K562 (cell line): ENCODE measurements at regions not wholly inside any gene's neighbourhood (a gene's known extent, or its start where the extent isn't known, plus 50 kb on each side); places are given as distances from the start of the nearest gene placed in this dataset.

Source experiments
- ATAC-seq: fragments of 200-7000 bp; cut with Tn5 transposase; 3 replicates; pipeline ENCODE4 v1.9.1; 2020; ENCODE audit warnings: moderate library complexity
- BruUV-seq: library from RNA; stranded (reverse); fragments of 400-500 nt; replicated peaks from 2 replicates; lab custom pipeline; 2021; lab: Mats Ljungman, UMichigan
- CTCF ChIA-PET: fragments of 300-600 bp; formaldehyde crosslinking; extraction: SDS; loops from one replicate; lab custom pipeline; 2021; ENCODE audit warnings: low intra/inter-chr PET ratio; lab: Yijun Ruan, JAX
- POLR2A ChIA-PET: fragments of 300-600, 350-650 bp; sonication (Branson Sonifier 250); formaldehyde crosslinking; extraction: SDS; loops from one replicate; lab custom pipeline; 2021; ENCODE audit warnings: antibody characterized with exemption, inconsistent platforms; lab: Yijun Ruan, JAX
- DNase-seq, 4 experiments: peaks; one replicate each; pipeline versions ENCODE4 v3.0.0 to v3.0.0-alpha.2; 2011 to 2018; ENCODE audit warnings: low spot score in 3 of 4, mixed read lengths in 3 of 4; ENCODE audit errors: extremely low read depth in 1 of 4
- FAIRE-seq: peaks from 2 replicates; lab custom pipeline; 2011; peaks lifted over from hg19 to GRCh38; lab: Jason Lieb, UNC
- H2AFZ ChIP-seq: 2 replicates; pipeline ENCODE4 v1.6.0; 2011; ENCODE audit warnings: low read depth, low read length, control low read depth, inconsistent platforms
- H3K27ac ChIP-seq: fragments of 200-600 bp; 3 replicates; pipeline ENCODE4 v1.8.0; 2011; ENCODE audit warnings: low read depth, mild to moderate bottlenecking, control low read depth, inconsistent platforms, low read length, moderate library complexity, mixed read lengths; ENCODE audit errors: extremely low read depth
- H3K27me3 ChIP-seq, 2 experiments: fragments of 300-600 bp in 1 of 2; 2 replicates in 1 of 2; 3 replicates in 1 of 2; pipeline versions ENCODE4 v1.6.0 to v1.8.0; 2011; ENCODE audit warnings: inconsistent platforms in 2 of 2, low read length in 2 of 2, mild to moderate bottlenecking in 1 of 2, mixed read lengths in 1 of 2, moderate library complexity in 1 of 2; ENCODE audit not compliant: control insufficient read depth in 2 of 2, insufficient read depth in 2 of 2
- H3K36me3 ChIP-seq: fragments of 300-600 bp; 3 replicates; pipeline ENCODE4 v1.8.0; 2011; ENCODE audit warnings: mild to moderate bottlenecking, low read length, inconsistent platforms; ENCODE audit not compliant: control insufficient read depth, insufficient read depth
- H3K4me1 ChIP-seq, 2 experiments: fragments of 200-600 bp in 1 of 2; replicated peaks in 1 of 2; 2 replicates in 1 of 2; 3 replicates in 1 of 2; pipeline versions ENCODE4 v1.5.1 to v1.8.0; 2011; ENCODE audit warnings: inconsistent platforms in 2 of 2, low read length in 2 of 2, mild to moderate bottlenecking in 1 of 2, mixed read lengths in 1 of 2, moderate library complexity in 1 of 2; ENCODE audit not compliant: control insufficient read depth in 2 of 2, insufficient read depth in 2 of 2
- H3K4me2 ChIP-seq: 2 replicates; pipeline ENCODE4 v1.6.1; 2011; ENCODE audit warnings: low read length, control low read depth, inconsistent platforms, mixed read lengths; ENCODE audit not compliant: insufficient read depth
- H3K4me3 ChIP-seq: fragments of 200-600 bp; sonication (generic), shearing (Covaris generic); 2 replicates; pipeline ENCODE4 v1.5.1; 2016; ENCODE audit warnings: control low read depth, inconsistent platforms
- H3K79me2 ChIP-seq: fragments of 200-600 bp; 3 replicates; pipeline ENCODE4 v1.8.0; 2011; ENCODE audit warnings: low read length, inconsistent platforms; ENCODE audit not compliant: control insufficient read depth, insufficient read depth
- H3K9ac ChIP-seq, 2 experiments: 2 replicates each; pipeline versions ENCODE4 v1.6.0 to v1.6.1; 2011; ENCODE audit warnings: low read depth in 2 of 2, low read length in 2 of 2, control low read depth in 1 of 2, inconsistent platforms in 1 of 2, mild to moderate bottlenecking in 1 of 2, mixed read lengths in 1 of 2; ENCODE audit not compliant: insufficient read depth in 1 of 2
- H3K9me1 ChIP-seq: one replicate; pipeline ENCODE4 v1.6.0; 2011; ENCODE audit warnings: inconsistent platforms, mild to moderate bottlenecking, low read length, moderate library complexity; ENCODE audit not compliant: control insufficient read depth, insufficient read depth
- H3K9me3 ChIP-seq: replicated peaks from 2 replicates; pipeline ENCODE4 v1.5.1; 2011; ENCODE audit warnings: low read depth, low read length, inconsistent platforms; ENCODE audit not compliant: control insufficient read depth, insufficient read depth
- H4K20me1 ChIP-seq: replicated peaks from 2 replicates; pipeline ENCODE4 v1.6.1; 2011; ENCODE audit warnings: low read length, inconsistent platforms, mixed read lengths; ENCODE audit not compliant: control insufficient read depth, insufficient read depth
- ELK1 ChIP-seq: sonication (generic); formaldehyde crosslinking; IDR thresholded peaks from 2 replicates; pipeline ENCODE4 v1.8.1; 2022; ENCODE audit warnings: missing genetic modification reagents
- ESRRA ChIP-seq: fragments of 450-650 bp; IDR thresholded peaks from 2 replicates; pipeline ENCODE4 v1.6.1; 2014; ENCODE audit warnings: low read depth, mild to moderate bottlenecking, moderate library complexity, borderline replicate concordance
- HDGF ChIP-seq: fragments of 450-650 bp; IDR thresholded peaks from 2 replicates; pipeline ENCODE4 v1.6.1; 2016
- HMBOX1 ChIP-seq: sonication (generic); IDR thresholded peaks from 2 replicates; pipeline ENCODE4 v1.6.1; 2016
- HNRNPUL1 ChIP-seq: fragments of 200-400 bp; formaldehyde crosslinking; IDR thresholded peaks from 2 replicates; pipeline ENCODE4 v1.6.1; 2017; ENCODE audit warnings: low read length
- MCM2 ChIP-seq: fragments of 450-650 bp; IDR thresholded peaks from 2 replicates; pipeline ENCODE4 v1.6.1; 2017; ENCODE audit warnings: low read depth, mild to moderate bottlenecking
- SMAD2 ChIP-seq: fragments of 150-350 bp; IDR thresholded peaks from 2 replicates; pipeline ENCODE4 v1.6.1; 2014; ENCODE audit warnings: low read depth, mild to moderate bottlenecking, low read length
- TAF15 ChIP-seq: fragments of 200-400 bp; formaldehyde crosslinking; IDR thresholded peaks from 2 replicates; pipeline ENCODE4 v1.6.1; 2017; ENCODE audit warnings: mild to moderate bottlenecking, low read depth, low read length, moderate library complexity
- ZC3H8 ChIP-seq: fragments of 450-650 bp; IDR thresholded peaks from 2 replicates; pipeline ENCODE4 v1.6.1; 2017
- ZNF41 ChIP-seq: fragments of 250-450 bp; sonication (Bioruptor Pico); conservative IDR thresholded peaks from 2 replicates; pipeline ENCODE4 v1.4.0; 2020; ENCODE audit warnings: mild to moderate bottlenecking
- WGBS: fragments of 100-300 bp; shearing (Covaris generic); methylation state at CpG from one replicate; pipeline ENCODE4 v1.1.6; 2016; ENCODE audit warnings: low coverage, mixed read lengths; ENCODE audit not compliant: insufficient coverage; ENCODE audit errors: missing lambda C conversion rate; 5-methylcytosine and 5-hydroxymethylcytosine counted together
- in situ Hi-C: fragments of 300-500 bp; cut with MboI; formaldehyde crosslinking; loops from 4 replicates; pipeline ENCODE4 v1.15.0; 2018; ENCODE audit warnings: inconsistent platforms, mixed read lengths
- intact Hi-C: fragments of 100-400 bp; cut with micrococcal nuclease; formaldehyde crosslinking; loops from 2 replicates; pipeline ENCODE4 v1.14.2; 2022
- TF ChIP-seq, protein P1 (sequence below): fragments of 250-450 bp; sonication (Bioruptor Pico); IDR thresholded peaks from 2 replicates; pipeline ENCODE4 v1.8.0; 2022; ENCODE audit warnings: moderate library complexity, mild to moderate bottlenecking, inconsistent platforms

DNA sequence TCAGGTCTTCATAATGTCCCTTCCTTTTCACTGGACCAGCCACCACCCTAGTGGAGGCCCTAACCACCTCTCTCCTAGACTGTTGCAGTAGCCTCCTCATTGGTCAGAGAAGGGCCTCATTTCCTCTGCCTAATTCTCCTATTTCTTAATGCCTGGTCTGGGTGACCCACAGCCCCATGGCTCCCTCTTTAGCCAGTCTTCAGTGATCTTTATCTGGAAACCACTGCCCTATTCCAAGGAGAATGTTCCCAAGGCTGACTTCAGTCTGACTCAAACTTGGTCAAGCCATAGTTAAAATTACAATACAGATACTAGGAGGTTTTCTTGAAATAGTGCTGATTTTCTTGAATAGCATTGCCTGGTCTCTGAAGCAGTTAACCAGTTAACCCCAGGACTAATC is 53.6 kb upstream of the PRPS1 start:
- Histone ChIP-seq H3K4me3 (no peak overlapping the region), H3K36me3 (no peaks in the 10 kb centered on the region), H3K27me3 (0 out of 5 replicates have a peak, but pooled peaks cover 0 to 3% of the 10 kb centered on the region in 2 experiments), H3K27ac (no peak overlapping the region), H4K20me1 (no peaks in the 10 kb centered on the region; the same call in 1 of the 2 replicates), H2AFZ (no peak overlapping the region), H3K9ac (no peak overlapping the region), H3K4me2 (no peak overlapping the region), H3K9me1 (no peaks in the 10 kb centered on the region), H3K4me1 (peaks cover 4 to 22% of the 10 kb centered on the region in 2 experiments; a peak in 3 of 5 replicates), H3K9me3 (no peaks in the 10 kb centered on the region), H3K79me2 (no peaks in the 10 kb centered on the region)
- TF ChIP-seq HMBOX1, result peak; percentile 74
- TF ChIP-seq, protein P1, sequence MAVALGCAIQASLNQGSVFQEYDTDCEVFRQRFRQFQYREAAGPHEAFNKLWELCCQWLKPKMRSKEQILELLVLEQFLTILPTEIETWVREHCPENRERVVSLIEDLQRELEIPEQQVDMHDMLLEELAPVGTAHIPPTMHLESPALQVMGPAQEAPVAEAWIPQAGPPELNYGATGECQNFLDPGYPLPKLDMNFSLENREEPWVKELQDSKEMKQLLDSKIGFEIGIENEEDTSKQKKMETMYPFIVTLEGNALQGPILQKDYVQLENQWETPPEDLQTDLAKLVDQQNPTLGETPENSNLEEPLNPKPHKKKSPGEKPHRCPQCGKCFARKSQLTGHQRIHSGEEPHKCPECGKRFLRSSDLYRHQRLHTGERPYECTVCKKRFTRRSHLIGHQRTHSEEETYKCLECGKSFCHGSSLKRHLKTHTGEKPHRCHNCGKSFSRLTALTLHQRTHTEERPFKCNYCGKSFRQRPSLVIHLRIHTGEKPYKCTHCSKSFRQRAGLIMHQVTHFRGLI (CRISPR knock-in tag), result no peak
- ChIA-PET POLR2A (no interaction called here), CTCF (no interaction called here)
- no TSS peak for BruUV-seq
- DNase-seq (no peak), FAIRE-seq (peak; percentile 6), ATAC-seq (no peak)
- intact Hi-C loops (loop anchor here (5.0 kb wide), 1 partner anchor 53 kb away; the partner anchor contains the start of gene PRPS1), in situ Hi-C loops (no loop called here)

- H3K9me1 ChIP-seq, result no peaks in the 10 kb centered on the region
- DNase-seq (no peak), ATAC-seq (no peak), FAIRE-seq (no peak)
- in situ Hi-C loops, result no loop called here
- ChIA-PET CTCF (no interaction called here), POLR2A (interaction anchor here (0.7 kb wide), 1 partner anchor 13 kb away, joined by 3 read pairs; no protein-coding TSS in a partner anchor)
- no peak overlapping the region for H3K27ac ChIP-seq
- no peak overlapping the region for H3K9ac ChIP-seq
- no peaks in the 10 kb centered on the region for H3K36me3 ChIP-seq
- WGBS, result 23% methylated on average over 3 of the region's 3 CpGs
- no peak overlapping the region for H2AFZ ChIP-seq
- H4K20me1 ChIP-seq, result no peaks in the 10 kb centered on the region; the same call in 1 of the 2 replicates
- no peaks in the 10 kb centered on the region for H3K9me3 ChIP-seq
- no peaks in the 10 kb centered on the region for H3K79me2 ChIP-seq
- intact Hi-C loops, result loop anchor here (5.0 kb wide), 1 partner anchor 51 kb away; the partner anchor contains the start of gene PRPS1
- 0 out of 5 replicates have a peak, but pooled peaks cover 0 to 3% of the 10 kb centered on the region in 2 experiments for H3K27me3 ChIP-seq
- H3K4me2 ChIP-seq, result no peak overlapping the region
- H3K4me1 ChIP-seq, result peaks cover 4 to 22% of the 10 kb centered on the region in 2 experiments; a peak in 3 of 5 replicates
- no TSS peak for BruUV-seq
- H3K4me3 ChIP-seq, result no peak overlapping the region
- TF ChIP-seq HNRNPUL1 (no peak), ELK1 (CRISPR knock-in tag) (no peak), ESRRA (no peak), ZNF41 (CRISPR knock-in tag) (no peak), SMAD2 (no peak), TAF15 (no peak), MCM2 (no peak), ZC3H8 (no peak), HDGF (no peak)
These were observed 51.9 kb upstream of the PRPS1 start for GRCh38 chrX:107576392-107576791.
